CD4-positive, alpha-beta T cell treated with Interleukin-10 for 1 hour (primary cell): ENCODE measurements at regions not wholly inside any gene's neighbourhood (a gene's known extent, or its start where the extent isn't known, plus 50 kb on each side); places are given as distances from the start of the nearest gene placed in this dataset.
"Not testable (repeated sequence)": the region's sequence is repeated elsewhere in the genome, so short reads cannot be mapped to it uniquely, and the experiment has no call there.

Experiments used
- DNase-seq: peaks from one replicate; pipeline ENCODE4 v3.0.0-alpha.2; 2020

- no peak for DNase-seq
Measured at GRCh38 chr4:28760003-28760402, 1899.4 kb downstream of the STIM2 start.

- no peak for DNase-seq
Measured at GRCh38 chr4:28772066-28772465, 1911.4 kb downstream of the STIM2 start.

GRCh38 chr4:28772788-28773187, 1912.1 kb downstream of the STIM2 start:
- no peak for DNase-seq

GRCh38 chr4:28774344-28774743, 1913.7 kb downstream of the STIM2 start:
- no peak for DNase-seq

GRCh38 chr4:28776004-28776403, 1915.4 kb downstream of the STIM2 start:
- no peak for DNase-seq

- DNase-seq: no peak
Measured at GRCh38 chr4:28784188-28784587, 1923.5 kb downstream of the STIM2 start.

GRCh38 chr4:28787947-28788346, 1927.3 kb downstream of the STIM2 start:
- no peak for DNase-seq

GRCh38 chr4:28788929-28789490, 1928.4 kb downstream of the STIM2 start:
- no peak for DNase-seq

- no peak for DNase-seq
Measured at GRCh38 chr4:28792917-28793597, 1927.1 kb upstream of the PCDH7 start.

GRCh38 chr4:28799696-28800095, 1920.5 kb upstream of the PCDH7 start:
- no peak for DNase-seq

GRCh38 chr4:28811025-28811424, 1909.1 kb upstream of the PCDH7 start:
- no peak for DNase-seq

- no peak for DNase-seq
Measured at GRCh38 chr4:28822163-28822562, 1898.0 kb upstream of the PCDH7 start.

GRCh38 chr4:28827866-28828265, 1892.3 kb upstream of the PCDH7 start:
- no peak for DNase-seq

GRCh38 chr4:28831867-28832266, 1888.3 kb upstream of the PCDH7 start:
- DNase-seq: no peak

GRCh38 chr4:28832444-28832843, 1887.7 kb upstream of the PCDH7 start:
- DNase-seq: no peak

- no peak for DNase-seq
Measured at GRCh38 chr4:28834120-28834519, 1886.0 kb upstream of the PCDH7 start.

GRCh38 chr4:28835501-28835900, 1884.7 kb upstream of the PCDH7 start:
- DNase-seq: no peak

GRCh38 chr4:28842271-28842670, 1877.9 kb upstream of the PCDH7 start:
- no peak for DNase-seq

GRCh38 chr4:28845158-28845557, 1875.0 kb upstream of the PCDH7 start:
- no peak for DNase-seq

- not testable (repeated sequence) for DNase-seq
Measured at GRCh38 chr4:28857028-28857427, 1863.1 kb upstream of the PCDH7 start.

GRCh38 chr4:28868841-28869240, 1851.3 kb upstream of the PCDH7 start:
- DNase-seq: no peak

- DNase-seq: no peak
Measured at GRCh38 chr4:28879178-28879577, 1841.0 kb upstream of the PCDH7 start.

- no peak for DNase-seq
Measured at GRCh38 chr4:28879900-28880299, 1840.3 kb upstream of the PCDH7 start.

- DNase-seq: no peak
Measured at GRCh38 chr4:28883211-28883610, 1837.0 kb upstream of the PCDH7 start.

GRCh38 chr4:28886934-28887333, 1833.2 kb upstream of the PCDH7 start:
- DNase-seq: no peak
